ENCODE measurements at regions not wholly inside any gene's neighbourhood (a gene's known extent, or its start where the extent isn't known, plus 50 kb on each side); places are given as distances from the start of the nearest gene placed in this dataset.

DNA sequence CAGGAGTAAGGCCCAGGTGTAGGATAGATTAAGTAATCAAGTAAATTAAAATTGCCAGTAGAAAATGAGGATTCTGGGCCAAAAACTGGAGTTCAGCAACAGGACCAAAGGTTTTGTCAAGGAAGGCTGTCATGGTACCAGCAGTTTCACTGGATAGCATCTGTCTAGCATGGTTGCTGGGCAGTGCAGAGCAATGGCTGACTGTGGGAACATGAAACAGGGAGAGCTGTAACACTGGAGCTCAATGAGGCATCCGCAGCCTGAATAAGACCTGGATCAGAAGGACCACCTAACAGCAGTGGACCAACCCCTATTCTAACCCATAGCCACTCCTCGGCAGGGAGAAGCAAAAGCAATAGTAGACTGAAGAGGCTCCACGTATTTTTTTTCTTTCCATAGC is 132.4 kb downstream of the ATOH1 start:
- intact Hi-C loops (cut with micrococcal nuclease), result no loop called here
- H3K4me1 ChIP-seq (ENCODE audit: control insufficient read depth in 1 of 2, insufficient read depth in 2 of 2, low read length in 2 of 2), result no peaks in the 10 kb centered on the region
- H3K27me3 ChIP-seq (ENCODE audit: insufficient read depth, low read length), result no peaks in the 10 kb centered on the region
- H3K27ac ChIP-seq (ENCODE audit: low read depth, low read length), result no peak overlapping the region
- H3K4me3 ChIP-seq (replicated peaks in 1 of 2; ENCODE audit: low read depth in 1 of 2, low read length in 2 of 2), result no peak overlapping the region
- H3K79me2 ChIP-seq (ENCODE audit: insufficient read depth, low read length), result no peaks in the 10 kb centered on the region
- H3K4me2 ChIP-seq (ENCODE audit: low read length), result no peak overlapping the region
- H3K9ac ChIP-seq (ENCODE audit: low read length), result no peak overlapping the region
- H4K20me1 ChIP-seq (ENCODE audit: insufficient read depth), result no peaks in the 10 kb centered on the region
- H2AFZ ChIP-seq (ENCODE audit: low read depth, low read length, poor library complexity, severe bottlenecking), result no peak overlapping the region
- H3K36me3 ChIP-seq (ENCODE audit: control insufficient read depth in 1 of 2, insufficient read depth in 2 of 2, low read length in 2 of 2), result no peaks in the 10 kb centered on the region
- DNase-seq (ENCODE audit: low read depth, low spot score) (no peak), ATAC-seq (no peak)
- ChIA-PET RAD21 (ENCODE audit: low non-redundant PET in 1 of 2, low total read pairs in 2 of 2, uncharacterized antibody in 2 of 2, unreplicated experiment in 2 of 2) (no interaction called here), CTCF (no interaction called here), POLR2A (no interaction called here)
- no peak for TF ChIP-seq FOSL1 (IDR thresholded peaks at IDR 0.05; ENCODE audit: low read depth)
- no peak for TF ChIP-seq RAD21 (IDR thresholded peaks at IDR 0.05; ENCODE audit: low read depth)
- TF ChIP-seq TCF7L2 (IDR thresholded peaks at IDR 0.05; ENCODE audit: borderline replicate concordance, extremely low read depth, insufficient read depth, insufficient read length), result no peak
- TF ChIP-seq POLR2AphosphoS5 (IDR thresholded peaks at IDR 0.05; ENCODE audit: low read depth, low read length), result no peak
- TF ChIP-seq YY1 (IDR thresholded peaks at IDR 0.05; ENCODE audit: extremely low read depth, insufficient replicate concordance, low read depth, low read length), result no peak
- TF ChIP-seq JUND (IDR thresholded peaks at IDR 0.05), result no peak
- TF ChIP-seq, protein P1, sequence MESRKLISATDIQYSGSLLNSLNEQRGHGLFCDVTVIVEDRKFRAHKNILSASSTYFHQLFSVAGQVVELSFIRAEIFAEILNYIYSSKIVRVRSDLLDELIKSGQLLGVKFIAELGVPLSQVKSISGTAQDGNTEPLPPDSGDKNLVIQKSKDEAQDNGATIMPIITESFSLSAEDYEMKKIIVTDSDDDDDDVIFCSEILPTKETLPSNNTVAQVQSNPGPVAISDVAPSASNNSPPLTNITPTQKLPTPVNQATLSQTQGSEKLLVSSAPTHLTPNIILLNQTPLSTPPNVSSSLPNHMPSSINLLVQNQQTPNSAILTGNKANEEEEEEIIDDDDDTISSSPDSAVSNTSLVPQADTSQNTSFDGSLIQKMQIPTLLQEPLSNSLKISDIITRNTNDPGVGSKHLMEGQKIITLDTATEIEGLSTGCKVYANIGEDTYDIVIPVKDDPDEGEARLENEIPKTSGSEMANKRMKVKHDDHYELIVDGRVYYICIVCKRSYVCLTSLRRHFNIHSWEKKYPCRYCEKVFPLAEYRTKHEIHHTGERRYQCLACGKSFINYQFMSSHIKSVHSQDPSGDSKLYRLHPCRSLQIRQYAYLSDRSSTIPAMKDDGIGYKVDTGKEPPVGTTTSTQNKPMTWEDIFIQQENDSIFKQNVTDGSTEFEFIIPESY (IDR thresholded peaks at IDR 0.05; ENCODE audit: extremely low read depth, insufficient replicate concordance, low read length), result no peak
- TF ChIP-seq, protein P2, sequence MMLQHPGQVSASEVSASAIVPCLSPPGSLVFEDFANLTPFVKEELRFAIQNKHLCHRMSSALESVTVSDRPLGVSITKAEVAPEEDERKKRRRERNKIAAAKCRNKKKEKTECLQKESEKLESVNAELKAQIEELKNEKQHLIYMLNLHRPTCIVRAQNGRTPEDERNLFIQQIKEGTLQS (IDR thresholded peaks at IDR 0.05), result no peak
- TF ChIP-seq SIN3A (IDR thresholded peaks at IDR 0.05; ENCODE audit: low read depth), result no peak
- no peak for TF ChIP-seq EZH2 (IDR thresholded peaks at IDR 0.05)
- no peak for TF ChIP-seq CEBPB (IDR thresholded peaks at IDR 0.05; ENCODE audit: low read depth)
- TF ChIP-seq, protein P3, sequence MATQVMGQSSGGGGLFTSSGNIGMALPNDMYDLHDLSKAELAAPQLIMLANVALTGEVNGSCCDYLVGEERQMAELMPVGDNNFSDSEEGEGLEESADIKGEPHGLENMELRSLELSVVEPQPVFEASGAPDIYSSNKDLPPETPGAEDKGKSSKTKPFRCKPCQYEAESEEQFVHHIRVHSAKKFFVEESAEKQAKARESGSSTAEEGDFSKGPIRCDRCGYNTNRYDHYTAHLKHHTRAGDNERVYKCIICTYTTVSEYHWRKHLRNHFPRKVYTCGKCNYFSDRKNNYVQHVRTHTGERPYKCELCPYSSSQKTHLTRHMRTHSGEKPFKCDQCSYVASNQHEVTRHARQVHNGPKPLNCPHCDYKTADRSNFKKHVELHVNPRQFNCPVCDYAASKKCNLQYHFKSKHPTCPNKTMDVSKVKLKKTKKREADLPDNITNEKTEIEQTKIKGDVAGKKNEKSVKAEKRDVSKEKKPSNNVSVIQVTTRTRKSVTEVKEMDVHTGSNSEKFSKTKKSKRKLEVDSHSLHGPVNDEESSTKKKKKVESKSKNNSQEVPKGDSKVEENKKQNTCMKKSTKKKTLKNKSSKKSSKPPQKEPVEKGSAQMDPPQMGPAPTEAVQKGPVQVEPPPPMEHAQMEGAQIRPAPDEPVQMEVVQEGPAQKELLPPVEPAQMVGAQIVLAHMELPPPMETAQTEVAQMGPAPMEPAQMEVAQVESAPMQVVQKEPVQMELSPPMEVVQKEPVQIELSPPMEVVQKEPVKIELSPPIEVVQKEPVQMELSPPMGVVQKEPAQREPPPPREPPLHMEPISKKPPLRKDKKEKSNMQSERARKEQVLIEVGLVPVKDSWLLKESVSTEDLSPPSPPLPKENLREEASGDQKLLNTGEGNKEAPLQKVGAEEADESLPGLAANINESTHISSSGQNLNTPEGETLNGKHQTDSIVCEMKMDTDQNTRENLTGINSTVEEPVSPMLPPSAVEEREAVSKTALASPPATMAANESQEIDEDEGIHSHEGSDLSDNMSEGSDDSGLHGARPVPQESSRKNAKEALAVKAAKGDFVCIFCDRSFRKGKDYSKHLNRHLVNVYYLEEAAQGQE (IDR thresholded peaks at IDR 0.05; ENCODE audit: low read depth), result no peak
- no TSS peak for BruUV-seq (replicated peaks)
- no peaks in the 10 kb centered on the region for H3K9me3 ChIP-seq (ENCODE audit: control insufficient read depth in 1 of 2, insufficient read depth in 1 of 2, low read depth in 1 of 2, low read length in 2 of 2)
- no peaks in the 10 kb centered on the region for H3K9me2 ChIP-seq (ENCODE audit: insufficient read depth)

Data from HCT116 (cell line).